SU-DHL-6 (cell line): ENCODE measurements at regions not wholly inside any gene's neighbourhood (a gene's known extent, or its start where the extent isn't known, plus 50 kb on each side); places are given as distances from the start of the nearest gene placed in this dataset.

Experiments
- H2AFZ ChIP-seq: fragments of 200-600 bp; sonication (generic); 2 replicates; pipeline ENCODE4 v1.6.1; 2014; ENCODE audit warnings: low read depth, mild to moderate bottlenecking, moderate library complexity, mixed read lengths, antibody characterized with exemption, low read length; ENCODE audit not compliant: severe bottlenecking
- H3F3A ChIP-seq: fragments of 200-600 bp; shearing (Covaris generic); 2 replicates; pipeline ENCODE4 v1.6.0; 2016; ENCODE audit warnings: antibody characterized with exemption, mild to moderate bottlenecking; ENCODE audit not compliant: insufficient read depth
- H3K27ac ChIP-seq: fragments of 200-600 bp; sonication (generic); 2 replicates; pipeline ENCODE4 v1.5.1; 2016; ENCODE audit warnings: low read depth, mild to moderate bottlenecking, low read length, moderate library complexity, mixed read lengths
- H3K27me3 ChIP-seq: fragments of 200-600 bp; sonication (generic), shearing (Covaris generic); 2 replicates; pipeline ENCODE4 v1.6.0; 2014; ENCODE audit warnings: mild to moderate bottlenecking, low read length
- H3K36me3 ChIP-seq: fragments of 200-600 bp; sonication (generic); 2 replicates; pipeline ENCODE4 v1.6.1; 2014; ENCODE audit warnings: mild to moderate bottlenecking, low read length, mixed read lengths
- H3K4me2 ChIP-seq: fragments of 300-600, 200-600 bp; shearing (Covaris generic), sonication (generic); 2 replicates; pipeline ENCODE4 v1.6.0; 2014; ENCODE audit warnings: low read length, low read depth, mild to moderate bottlenecking; ENCODE audit not compliant: poor library complexity, severe bottlenecking
- H3K4me3 ChIP-seq: fragments of 200-600 bp; sonication (generic); 2 replicates; pipeline ENCODE4 v1.5.1; 2014; ENCODE audit warnings: antibody characterized with exemption, low read length, mild to moderate bottlenecking, mixed read lengths; ENCODE audit not compliant: insufficient read depth, poor library complexity, severe bottlenecking
- H3K79me2 ChIP-seq: fragments of 200-600 bp; sonication (generic); 2 replicates; pipeline ENCODE4 v1.6.1; 2014; ENCODE audit warnings: mild to moderate bottlenecking, low read length, moderate library complexity; ENCODE audit not compliant: insufficient read depth
- H3K9ac ChIP-seq: fragments of 200-600 bp; sonication (generic); 2 replicates; pipeline ENCODE4 v1.7.0; 2014; ENCODE audit warnings: mild to moderate bottlenecking, low read length
- H3K9me2 ChIP-seq: fragments of 200-600 bp; sonication (generic); replicated peaks from 2 replicates; pipeline ENCODE4 v1.6.1; 2014; ENCODE audit warnings: low read length; ENCODE audit not compliant: insufficient read depth
- H3K9me3 ChIP-seq: fragments of 200-600 bp; sonication (generic); 2 replicates; pipeline ENCODE4 v1.6.1; 2014; ENCODE audit warnings: low read length, mixed read lengths; ENCODE audit not compliant: insufficient read depth
- H4K20me1 ChIP-seq: fragments of 200-600 bp; sonication (generic); 2 replicates; pipeline ENCODE4 v1.6.1; 2014; ENCODE audit warnings: low read depth, mild to moderate bottlenecking, antibody characterized with exemption, low read length, moderate library complexity, mixed read lengths
- CTCF ChIP-seq: fragments of 200-600 bp; sonication (generic); IDR thresholded peaks from one replicate; pipeline ENCODE4 v1.5.1; 2017; ENCODE audit warnings: antibody characterized with exemption, mild to moderate bottlenecking, low read length, moderate library complexity; ENCODE audit not compliant: insufficient read depth, poor library complexity, severe bottlenecking
- EZH2phosphoT487 ChIP-seq: fragments of 200-600 bp; sonication (generic), shearing (Covaris generic); conservative IDR thresholded peaks from 2 replicates; pipeline ENCODE4 v1.6.1; 2018; ENCODE audit warnings: mild to moderate bottlenecking, antibody characterized with exemption, low read length, moderate library complexity, mixed read lengths

- H3F3A ChIP-seq: no peaks in the 10 kb centered on the region
- no peaks in the 10 kb centered on the region for H3K36me3 ChIP-seq
- H3K9me3 ChIP-seq: no peaks in the 10 kb centered on the region
- H3K27ac ChIP-seq: no peak overlapping the region
- H3K79me2 ChIP-seq: no peaks in the 10 kb centered on the region
- H3K4me3 ChIP-seq: no peak overlapping the region
- H2AFZ ChIP-seq: no peak overlapping the region
- H3K27me3 ChIP-seq: no peaks in the 10 kb centered on the region
- H4K20me1 ChIP-seq: no peaks in the 10 kb centered on the region
- TF ChIP-seq CTCF: no peak
- TF ChIP-seq EZH2phosphoT487: no peak
- H3K9ac ChIP-seq: no peak overlapping the region
- no peaks in the 10 kb centered on the region for H3K9me2 ChIP-seq
- H3K4me2 ChIP-seq: no peak overlapping the region
Observed at GRCh38 chr19:31177246-31177645, 172.0 kb downstream of the TSHZ3 start.

DNA sequence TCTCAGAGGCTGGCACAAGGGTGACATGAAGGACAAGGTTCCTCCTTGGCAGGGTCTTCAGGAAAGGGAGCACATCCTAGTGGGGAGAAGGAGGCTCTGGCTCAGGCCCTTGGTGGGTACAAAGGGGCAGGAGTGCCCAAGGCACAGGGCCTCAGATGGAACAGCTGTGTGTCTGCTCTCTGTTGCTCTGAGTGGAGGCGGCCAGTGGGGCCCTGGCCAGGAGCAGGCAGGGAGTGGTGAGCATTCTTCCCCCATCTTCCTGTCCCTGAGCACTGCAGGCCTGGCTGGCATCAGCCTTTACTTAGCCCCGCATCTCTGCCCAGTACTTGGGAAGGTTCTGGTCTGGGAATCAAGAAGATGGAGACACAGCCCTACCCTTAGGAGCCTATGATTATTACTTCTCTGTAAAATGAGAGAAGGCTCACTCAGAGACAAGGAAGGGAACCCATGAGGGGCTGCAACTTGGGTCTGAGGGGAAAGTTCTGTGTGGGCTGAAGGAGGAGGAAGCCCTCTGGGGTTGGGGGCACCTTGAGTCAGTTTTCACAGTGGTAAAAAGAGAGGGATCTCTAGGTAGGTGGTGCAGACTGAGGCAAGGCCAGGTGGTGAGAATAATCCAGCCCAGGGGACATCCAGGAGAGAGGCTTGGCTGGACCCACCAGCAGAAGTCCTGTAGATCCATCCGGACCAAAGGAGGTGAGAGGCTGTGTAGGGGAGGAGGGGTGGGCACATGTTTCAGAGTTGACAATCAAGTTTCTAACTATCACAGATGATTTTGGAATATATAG lies 173.5 kb downstream of the TSHZ3 start:
- no peaks in the 10 kb centered on the region for H3K79me2 ChIP-seq
- H4K20me1 ChIP-seq: no peaks in the 10 kb centered on the region
- H2AFZ ChIP-seq: no peak overlapping the region
- no peak overlapping the region for H3K9ac ChIP-seq
- no peaks in the 10 kb centered on the region for H3F3A ChIP-seq
- TF ChIP-seq EZH2phosphoT487 (no peak), CTCF (no peak)
- H3K27ac ChIP-seq: no peak overlapping the region
- H3K36me3 ChIP-seq: no peaks in the 10 kb centered on the region
- no peak overlapping the region for H3K4me2 ChIP-seq
- H3K9me2 ChIP-seq: no peaks in the 10 kb centered on the region
- no peak overlapping the region for H3K4me3 ChIP-seq
- no peaks in the 10 kb centered on the region for H3K9me3 ChIP-seq
- no peaks in the 10 kb centered on the region for H3K27me3 ChIP-seq

DNA sequence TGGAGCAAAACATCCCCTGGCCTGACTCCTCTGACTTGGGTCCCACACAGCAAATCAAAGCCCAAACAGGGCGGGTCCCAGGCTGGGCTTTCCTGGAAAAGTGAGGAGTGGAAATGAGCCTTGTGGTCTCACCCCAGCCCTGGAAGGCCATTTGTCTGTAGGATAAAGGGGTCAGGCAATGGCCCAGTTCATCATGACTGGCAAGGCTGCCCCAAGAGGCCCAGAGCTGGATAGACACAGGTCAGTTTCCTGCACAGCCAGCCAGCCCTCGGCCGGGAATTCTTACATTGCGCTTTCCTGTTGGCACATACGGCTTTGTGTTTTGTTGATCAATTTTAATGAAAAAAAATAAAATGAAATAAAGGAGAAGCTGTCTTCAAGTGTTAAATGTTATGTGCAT lies 174.3 kb downstream of the TSHZ3 start:
- Histone ChIP-seq H3K27ac (no peak overlapping the region), H3K79me2 (no peaks in the 10 kb centered on the region), H3K9ac (no peak overlapping the region), H3K27me3 (no peaks in the 10 kb centered on the region), H4K20me1 (no peaks in the 10 kb centered on the region), H3K4me2 (no peak overlapping the region), H3K36me3 (no peaks in the 10 kb centered on the region), H3K9me3 (no peaks in the 10 kb centered on the region), H3K9me2 (no peaks in the 10 kb centered on the region), H3F3A (no peaks in the 10 kb centered on the region), H2AFZ (no peak overlapping the region), H3K4me3 (no peak overlapping the region)
- no peak for TF ChIP-seq EZH2phosphoT487
- TF ChIP-seq CTCF: no peak
